HG02610 (cell line): ENCODE measurements at regions not wholly inside any gene's neighbourhood (a gene's known extent, or its start where the extent isn't known, plus 50 kb on each side); places are given as distances from the start of the nearest gene placed in this dataset.
"Not testable (repeated sequence)": the region's sequence is repeated elsewhere in the genome, so short reads cannot be mapped to it uniquely, and the experiment has no call there.

Experiments
- ATAC-seq: cut with Tn5 transposase; IDR thresholded peaks from one replicate; pipeline ENCODE4 v1.9.1; 2021; ENCODE audit warnings: mild to moderate bottlenecking, moderate library complexity; ENCODE audit not compliant: unreplicated experiment

- no peak for ATAC-seq
Measured at GRCh38 chr1:31510853-31511789, 65.2 kb upstream of the TINAGL1 start.

- no peak for ATAC-seq
Measured at GRCh38 chr1:31511848-31512615, 64.3 kb upstream of the TINAGL1 start.

- no peak for ATAC-seq
Measured at GRCh38 chr1:31514117-31514516, 62.2 kb upstream of the TINAGL1 start.

- no peak for ATAC-seq
Measured at GRCh38 chr1:31515056-31515775, 61.1 kb upstream of the TINAGL1 start.

- no peak for ATAC-seq
Measured at GRCh38 chr1:31515936-31516335, 60.4 kb upstream of the TINAGL1 start.

GRCh38 chr1:31517301-31517700 lies 59.0 kb upstream of the TINAGL1 start:
- no peak for ATAC-seq

- not testable (repeated sequence) for ATAC-seq
Measured at GRCh38 chr1:31517986-31518385, 58.3 kb upstream of the TINAGL1 start.

- no peak for ATAC-seq
Measured at GRCh38 chr1:31521761-31522555, 54.4 kb upstream of the TINAGL1 start.

- ATAC-seq, result no peak
Measured at GRCh38 chr1:31522556-31522845, 53.8 kb upstream of the TINAGL1 start.

DNA sequence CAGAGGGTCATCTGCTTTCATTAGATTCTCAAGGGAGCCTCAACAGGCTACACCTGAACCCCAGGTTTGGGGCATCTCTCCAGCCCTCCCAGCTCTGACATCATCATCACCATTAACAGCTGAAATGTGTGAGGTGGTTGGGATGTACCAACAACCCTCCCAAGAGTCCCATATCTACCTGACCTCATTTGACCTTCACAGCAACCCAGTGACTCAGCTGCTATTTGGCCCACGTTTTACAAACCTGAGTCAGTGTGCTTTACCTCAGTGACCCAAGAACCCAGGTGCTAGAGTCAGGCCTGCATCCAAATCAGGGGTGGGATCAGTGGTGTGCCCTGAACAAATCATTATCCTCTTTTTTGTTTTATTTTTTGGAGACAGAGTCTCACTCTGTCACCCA lies 53.3 kb upstream of the TINAGL1 start:
- ATAC-seq, result no peak

- ATAC-seq, result no peak
Measured at GRCh38 chr1:31523769-31524168, 52.5 kb upstream of the TINAGL1 start.

GRCh38 chr1:31524186-31524901 lies 52.0 kb upstream of the TINAGL1 start:
- ATAC-seq, result no peak
